Transverse colon (tissue), 4 donors: ENCODE measurements at regions not wholly inside any gene's neighbourhood (a gene's known extent, or its start where the extent isn't known, plus 50 kb on each side); places are given as distances from the start of the nearest gene placed in this dataset.

Experiments
- DNase-seq: peaks from one replicate; pipeline ENCODE4 v3.0.0-alpha.2; 2019
- H3K27ac ChIP-seq, 4 donors: fragments of 200-600 bp; sonication (generic); 2 replicates each; pipeline ENCODE4 v1.5.1; 2016 to 2018; ENCODE audit warnings: inconsistent platforms in 4 of 4
- H3K27me3 ChIP-seq: fragments of 200-600 bp; sonication (generic); 2 replicates; pipeline ENCODE4 v1.5.1; 2017; ENCODE audit warnings: inconsistent platforms
- H3K36me3 ChIP-seq, 4 donors: fragments of 200-600 bp; sonication (generic); 2 replicates each; pipeline ENCODE4 v1.5.1; 2017 to 2019; ENCODE audit warnings: inconsistent platforms in 4 of 4
- H3K4me1 ChIP-seq, 4 donors: fragments of 200-600 bp; sonication (generic); 2 replicates each; pipeline ENCODE4 v1.5.1; 2017 to 2020; ENCODE audit warnings: inconsistent platforms in 4 of 4
- H3K4me3 ChIP-seq, 4 donors: fragments of 200-600 bp; sonication (generic); 1 replicate in 1 of 4; 2 replicates in 3 of 4; pipeline versions ENCODE4 v1.5.1 to v1.6.1; 2017 to 2019; ENCODE audit warnings: inconsistent platforms in 4 of 4
- H3K9me3 ChIP-seq, 2 donors: fragments of 200-600 bp; sonication (generic); 2 replicates each; pipeline ENCODE4 v1.5.1; 2017 to 2019; ENCODE audit warnings: inconsistent platforms in 2 of 2
- EP300 ChIP-seq: sonication (generic); formaldehyde crosslinking; IDR thresholded peaks from one replicate; pipeline ENCODE4 v1.6.1; 2017; ENCODE audit warnings: antibody characterized with exemption, low read depth
- POLR2A ChIP-seq: fragments of 450-650 bp; IDR thresholded peaks from one replicate; pipeline ENCODE4 v1.6.1; 2016; ENCODE audit warnings: antibody characterized with exemption, mild to moderate bottlenecking, moderate library complexity
- POLR2AphosphoS5 ChIP-seq, 3 donors: sonication (generic); formaldehyde crosslinking; IDR thresholded peaks; one replicate each; pipeline ENCODE4 v1.6.1; 2016; ENCODE audit warnings: antibody characterized with exemption in 3 of 3
- WGBS, 2 donors: methylation state at CpG; one replicate each; pipeline ENCODE4 v1.1.5; 2018; ENCODE audit warnings: low coverage in 1 of 2; 5-methylcytosine and 5-hydroxymethylcytosine counted together
- in situ Hi-C, 4 donors: fragments of 200-750 bp; cut with MboI; loops; one replicate each; pipeline versions ENCODE4 v1.15.0 to v1.15.1; 2017; ENCODE audit warnings: low sequenced_read_pairs in 3 of 4, low pct_ligation_motif_present in 1 of 4, low pct_unique_long_range_greater_than_20kb in 1 of 4
- intact Hi-C: fragments of 100-400 bp; cut with DNase I; formaldehyde crosslinking; loops from one replicate; pipeline ENCODE4 v1.15.1; 2023; ENCODE audit warnings: low total_unique reads
- TF ChIP-seq, protein P1 (sequence below), 5 experiments: fragments of 200-600 bp in 3 of 5; fragments of 450-650 bp in 2 of 5; sonication (generic) in 3 of 5; IDR thresholded peaks; 1 replicate in 2 of 5; 2 replicates in 3 of 5; pipeline ENCODE4 v1.5.1; 2016 to 2017; ENCODE audit warnings: antibody characterized with exemption in 5 of 5, inconsistent platforms in 3 of 5, mild to moderate bottlenecking in 2 of 5, moderate library complexity in 1 of 5

DNA sequence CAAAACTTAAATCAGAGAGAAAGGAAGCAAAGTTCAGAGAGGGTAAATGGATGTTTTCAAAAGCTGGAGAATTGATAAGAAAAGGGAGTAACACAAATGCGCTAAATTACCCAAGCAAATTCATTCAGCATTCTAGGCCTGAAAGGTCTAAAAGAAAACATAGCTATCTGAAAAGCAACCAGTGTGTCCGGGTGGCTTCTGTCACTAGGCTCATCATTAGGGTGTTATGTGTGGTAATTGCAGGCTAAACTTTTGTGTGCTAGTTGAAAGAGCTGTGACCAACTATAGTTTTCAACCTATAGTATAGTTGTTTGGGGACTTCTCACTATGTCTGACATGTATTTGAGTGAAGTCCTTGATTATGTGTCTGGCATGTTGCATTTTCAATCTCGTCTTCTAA, 839.6 kb upstream of the ZEB2 start:
- WGBS, 2 donors, result 88 to 90% methylated on average over 1 to 3 of the region's 3 CpGs
- DNase-seq, result no peak

DNA sequence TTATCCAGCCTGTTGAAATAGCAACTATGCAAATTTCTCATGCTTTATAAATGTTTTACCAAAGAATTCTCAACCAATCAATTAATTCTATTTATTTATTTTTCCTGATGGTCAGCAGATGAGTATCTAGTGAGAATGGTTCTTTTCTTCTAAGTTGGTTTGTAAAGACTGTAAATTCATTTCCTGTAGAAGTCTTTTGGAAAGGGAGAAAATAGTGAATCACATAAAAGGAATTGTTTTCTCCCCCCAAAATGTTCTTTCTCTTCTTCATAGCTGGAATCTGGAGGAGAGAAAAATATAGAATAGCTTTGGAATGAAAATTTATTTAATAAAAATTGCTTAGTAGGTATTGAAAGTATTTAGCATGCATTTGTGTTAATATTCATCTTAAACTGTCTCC, 836.1 kb upstream of the ZEB2 start:
- in situ Hi-C loops (no loop called here), intact Hi-C loops (no loop called here)
- no peak overlapping the region for H3K4me3 ChIP-seq
- H3K27ac ChIP-seq, result no peak overlapping the region
- H3K9me3 ChIP-seq, result no peaks in the 10 kb centered on the region
- TF ChIP-seq, protein P1, sequence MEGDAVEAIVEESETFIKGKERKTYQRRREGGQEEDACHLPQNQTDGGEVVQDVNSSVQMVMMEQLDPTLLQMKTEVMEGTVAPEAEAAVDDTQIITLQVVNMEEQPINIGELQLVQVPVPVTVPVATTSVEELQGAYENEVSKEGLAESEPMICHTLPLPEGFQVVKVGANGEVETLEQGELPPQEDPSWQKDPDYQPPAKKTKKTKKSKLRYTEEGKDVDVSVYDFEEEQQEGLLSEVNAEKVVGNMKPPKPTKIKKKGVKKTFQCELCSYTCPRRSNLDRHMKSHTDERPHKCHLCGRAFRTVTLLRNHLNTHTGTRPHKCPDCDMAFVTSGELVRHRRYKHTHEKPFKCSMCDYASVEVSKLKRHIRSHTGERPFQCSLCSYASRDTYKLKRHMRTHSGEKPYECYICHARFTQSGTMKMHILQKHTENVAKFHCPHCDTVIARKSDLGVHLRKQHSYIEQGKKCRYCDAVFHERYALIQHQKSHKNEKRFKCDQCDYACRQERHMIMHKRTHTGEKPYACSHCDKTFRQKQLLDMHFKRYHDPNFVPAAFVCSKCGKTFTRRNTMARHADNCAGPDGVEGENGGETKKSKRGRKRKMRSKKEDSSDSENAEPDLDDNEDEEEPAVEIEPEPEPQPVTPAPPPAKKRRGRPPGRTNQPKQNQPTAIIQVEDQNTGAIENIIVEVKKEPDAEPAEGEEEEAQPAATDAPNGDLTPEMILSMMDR (IDR thresholded peaks at IDR 0.05), result no peak
- TF ChIP-seq EP300 (no peak), POLR2AphosphoS5 (IDR thresholded peaks at IDR 0.05) (no peak), POLR2A (no peak)
- no peaks in the 10 kb centered on the region for H3K4me1 ChIP-seq
- H3K27me3 ChIP-seq, result no peaks in the 10 kb centered on the region
- H3K36me3 ChIP-seq, result no peaks in the 10 kb centered on the region
- DNase-seq, result no peak

More for the DNA sequence above, 839.6 kb upstream of the ZEB2 start:
- in situ Hi-C loops, result no loop called here
- no peaks in the 10 kb centered on the region for H3K27me3 ChIP-seq
- intact Hi-C loops, result no loop called here
- TF ChIP-seq, protein P1 (IDR thresholded peaks at IDR 0.05), result no peak
- TF ChIP-seq POLR2AphosphoS5 (IDR thresholded peaks at IDR 0.05), result no peak
- no peak for TF ChIP-seq EP300
- no peak for TF ChIP-seq POLR2A
- H3K4me3 ChIP-seq, result no peak overlapping the region
- H3K4me1 ChIP-seq, result no peaks in the 10 kb centered on the region
- H3K9me3 ChIP-seq, result no peaks in the 10 kb centered on the region
- H3K36me3 ChIP-seq, result no peaks in the 10 kb centered on the region
- H3K27ac ChIP-seq, result no peak overlapping the region

DNA sequence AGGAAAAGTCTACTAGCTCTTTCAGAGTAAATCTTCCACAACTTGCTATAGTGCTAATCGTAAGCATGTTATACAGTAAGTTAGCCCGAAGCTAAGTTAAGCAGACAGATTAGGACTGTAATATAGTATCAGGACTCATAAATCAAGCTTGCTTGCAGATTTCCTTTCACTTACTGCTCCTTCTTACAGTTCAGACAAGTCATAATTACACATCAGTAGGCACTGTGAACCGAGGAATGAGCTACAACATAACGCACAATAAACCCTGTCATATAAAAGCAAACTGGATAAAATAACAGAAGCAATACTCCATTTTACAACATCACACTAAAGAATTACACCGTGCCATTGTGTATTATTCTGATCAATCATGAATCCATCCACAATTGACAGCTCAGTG, 832.6 kb upstream of the ZEB2 start:
- in situ Hi-C loops, result no loop called here
- TF ChIP-seq, protein P1 (IDR thresholded peaks at IDR 0.05), result no peak
- H3K4me3 ChIP-seq, result no peak overlapping the region
- no peaks in the 10 kb centered on the region for H3K36me3 ChIP-seq
- H3K27ac ChIP-seq, result no peak overlapping the region
- no peaks in the 10 kb centered on the region for H3K4me1 ChIP-seq
- H3K9me3 ChIP-seq, result no peaks in the 10 kb centered on the region
- 30 to 48% methylated on average over 4 to 5 of the region's 5 CpGs for WGBS, 2 donors
- H3K27me3 ChIP-seq, result no peaks in the 10 kb centered on the region
- intact Hi-C loops, result no loop called here
- DNase-seq, result no peak

DNA sequence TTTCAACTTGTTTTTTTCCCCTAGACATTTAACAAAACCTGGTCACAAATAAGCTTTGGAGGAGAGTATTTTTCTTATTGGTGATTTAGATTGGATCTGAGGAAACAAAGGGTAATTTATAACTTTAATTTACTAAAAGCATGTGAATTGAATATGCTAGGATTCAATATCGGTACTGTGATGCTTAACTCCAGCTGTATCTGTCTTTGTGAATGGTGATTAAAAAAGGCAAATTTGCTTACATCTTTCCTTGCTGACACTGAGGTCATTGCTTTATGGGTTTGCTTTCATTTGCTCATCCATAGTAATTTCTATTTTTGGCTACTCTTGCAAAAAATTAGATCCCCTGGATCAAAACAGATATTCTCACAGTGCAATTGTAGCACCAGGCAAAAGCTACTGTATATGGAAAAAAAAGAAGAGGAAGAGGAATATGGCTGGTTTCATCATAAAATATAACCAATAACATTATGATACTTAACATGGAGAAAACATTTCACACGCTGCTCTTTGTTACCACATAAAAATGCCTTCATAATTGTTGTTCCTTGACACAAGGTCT, 832.0 kb upstream of the ZEB2 start:
- no peaks in the 10 kb centered on the region for H3K9me3 ChIP-seq

More for the DNA sequence above, 832.0 kb upstream of the ZEB2 start:
- Histone ChIP-seq H3K27ac (no peak overlapping the region), H3K36me3 (no peaks in the 10 kb centered on the region), H3K4me3 (no peak overlapping the region), H3K27me3 (no peaks in the 10 kb centered on the region), H3K4me1 (no peaks in the 10 kb centered on the region)
- no peak for DNase-seq
- intact Hi-C loops (no loop called here), in situ Hi-C loops (no loop called here)
- 49 to 64% methylated on average over 2 of the region's 2 CpGs for WGBS, 2 donors
- TF ChIP-seq, protein P1 (IDR thresholded peaks at IDR 0.05), result no peak
- TF ChIP-seq POLR2AphosphoS5 (IDR thresholded peaks at IDR 0.05) (no peak), POLR2A (no peak), EP300 (no peak)
